C1 segment of cervical spinal cord (tissue), 14 donors: ENCODE measurements at regions not wholly inside any gene's neighbourhood (a gene's known extent, or its start where the extent isn't known, plus 50 kb on each side); places are given as distances from the start of the nearest gene placed in this dataset.

Source experiments
- DNase-seq, 14 donors: peaks; one replicate each; lab custom pipeline; 2025; lab: John Stamatoyannopoulos, UW

DNA sequence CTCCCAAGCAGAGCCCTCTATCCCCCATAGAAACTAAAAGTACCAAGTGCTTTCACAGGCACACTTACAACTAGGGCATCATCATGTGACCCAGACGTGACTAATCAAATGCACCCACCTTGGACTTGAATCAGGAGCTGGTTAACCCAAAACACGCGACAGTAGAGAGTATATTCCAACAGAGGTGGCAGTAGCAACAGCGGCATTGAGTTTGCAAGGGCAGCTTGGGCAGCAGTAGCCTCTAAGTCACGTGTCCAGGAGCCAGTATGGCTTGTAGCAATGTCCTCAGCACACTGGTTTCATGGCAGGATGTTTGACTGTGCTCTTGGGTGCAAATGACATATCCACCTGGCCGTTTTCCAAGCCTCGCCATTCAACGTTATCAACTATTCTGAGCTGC, 73.4 kb upstream of the DNAH5 start:
- DNase-seq: no peak

DNA sequence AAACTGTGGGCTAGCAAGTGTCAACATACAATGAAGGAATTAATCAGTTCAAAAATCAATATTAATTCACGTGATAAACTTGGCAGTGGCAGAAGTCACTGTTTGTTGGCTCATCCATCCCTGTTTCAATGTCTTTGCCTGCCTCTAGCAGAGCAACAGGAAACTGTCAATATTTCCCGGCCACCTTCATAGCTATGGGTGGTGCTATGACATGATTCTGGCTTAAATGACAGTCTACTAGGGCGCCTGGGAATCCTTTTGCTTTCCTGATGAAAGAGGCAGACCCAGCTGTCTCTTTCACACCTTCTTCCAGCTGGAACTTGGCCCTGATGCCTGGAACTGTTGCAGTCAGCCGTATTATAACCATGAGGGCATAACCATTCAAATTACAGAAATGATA, 72.1 kb upstream of the DNAH5 start:
- no peak for DNase-seq

DNA sequence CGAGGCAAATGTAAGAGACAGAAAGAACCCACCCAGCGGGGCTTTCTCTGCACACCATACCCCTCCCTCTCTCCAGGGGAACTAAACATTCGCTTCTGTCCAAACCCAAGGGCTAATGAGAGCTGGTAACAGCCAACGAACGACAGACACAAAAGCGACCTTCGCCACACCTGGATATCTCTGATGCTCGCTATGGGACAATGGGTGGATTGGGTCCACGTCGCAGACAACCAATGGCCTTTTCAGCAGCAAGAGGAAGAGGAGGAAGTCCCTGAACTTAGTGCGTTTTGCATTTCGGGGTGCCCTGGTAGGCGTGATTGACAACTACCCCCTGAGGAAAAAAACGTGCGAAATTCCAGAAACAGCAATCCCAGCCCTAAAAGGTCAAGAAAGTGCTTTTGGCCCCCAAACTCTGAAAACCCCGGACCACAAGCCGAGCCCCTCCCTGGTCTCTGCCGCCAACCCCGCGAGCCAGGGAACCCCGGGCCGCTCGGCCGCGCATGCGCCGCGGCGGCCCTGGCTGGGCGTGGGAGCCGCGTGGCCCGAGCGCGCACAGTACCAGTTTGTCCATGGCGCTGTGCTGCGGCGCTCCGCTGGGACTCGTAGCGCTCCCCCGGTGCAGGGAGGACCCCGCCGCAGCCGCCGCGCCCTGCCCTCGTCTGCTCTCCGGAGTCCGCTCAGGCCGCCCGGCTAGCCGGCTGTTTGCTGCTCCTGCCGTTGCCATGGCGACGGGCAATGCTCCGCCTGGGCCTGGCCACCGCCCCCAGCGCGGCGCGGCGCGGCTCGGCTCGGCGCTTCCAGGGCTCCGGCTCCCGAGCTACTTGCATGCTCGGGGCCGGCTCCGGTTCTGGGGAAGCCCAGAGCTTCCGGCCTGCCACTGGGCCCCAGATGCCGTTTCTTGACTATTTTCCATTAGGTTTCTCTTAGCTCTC, 66.9 kb upstream of the DNAH5 start:
- peak; percentile 7 to 87 (median 70) for DNase-seq

DNA sequence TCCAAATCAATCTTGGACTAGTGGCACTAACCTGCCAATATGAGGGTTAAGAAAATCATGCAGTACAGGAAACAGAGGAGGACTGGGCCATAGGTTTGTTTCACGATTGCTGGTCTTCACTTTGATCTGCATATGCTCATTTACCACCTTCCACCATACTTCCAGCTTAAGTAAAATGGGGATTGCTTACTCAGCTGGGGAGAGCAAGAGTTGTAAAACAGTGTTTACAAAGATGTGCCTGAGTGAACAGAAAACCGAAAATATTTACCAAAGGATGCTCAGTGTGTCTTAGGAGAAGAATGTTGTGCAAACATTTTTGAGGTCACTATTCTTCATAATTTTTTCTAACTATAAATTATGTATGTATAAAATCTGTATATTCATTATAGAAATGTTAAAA, 65.1 kb upstream of the DNAH5 start:
- DNase-seq: no peak

DNA sequence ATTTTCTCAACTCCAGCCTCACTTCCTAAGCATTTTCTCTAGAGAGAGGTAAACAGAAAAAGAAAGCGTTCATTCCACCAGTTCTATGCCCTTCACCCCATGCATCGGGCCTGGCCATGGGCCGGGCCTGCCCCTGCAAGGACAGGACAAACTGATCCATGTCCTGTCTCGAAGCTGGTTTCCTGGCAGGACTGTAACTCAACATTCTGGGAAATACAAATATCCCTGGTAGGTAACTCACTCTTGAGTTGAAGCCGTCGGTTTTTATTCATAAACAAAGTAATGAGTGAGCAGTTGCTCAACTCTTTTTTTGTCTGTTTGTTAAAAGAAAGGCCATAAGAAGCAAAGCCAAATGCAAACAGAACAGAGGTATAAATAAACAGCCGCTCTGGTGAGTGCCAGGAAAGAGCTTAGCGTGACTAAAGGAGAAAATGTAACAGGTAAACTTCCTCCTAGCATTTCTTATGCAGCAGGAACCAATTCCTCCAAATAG, 64.4 kb upstream of the DNAH5 start:
- DNase-seq: no peak

DNA sequence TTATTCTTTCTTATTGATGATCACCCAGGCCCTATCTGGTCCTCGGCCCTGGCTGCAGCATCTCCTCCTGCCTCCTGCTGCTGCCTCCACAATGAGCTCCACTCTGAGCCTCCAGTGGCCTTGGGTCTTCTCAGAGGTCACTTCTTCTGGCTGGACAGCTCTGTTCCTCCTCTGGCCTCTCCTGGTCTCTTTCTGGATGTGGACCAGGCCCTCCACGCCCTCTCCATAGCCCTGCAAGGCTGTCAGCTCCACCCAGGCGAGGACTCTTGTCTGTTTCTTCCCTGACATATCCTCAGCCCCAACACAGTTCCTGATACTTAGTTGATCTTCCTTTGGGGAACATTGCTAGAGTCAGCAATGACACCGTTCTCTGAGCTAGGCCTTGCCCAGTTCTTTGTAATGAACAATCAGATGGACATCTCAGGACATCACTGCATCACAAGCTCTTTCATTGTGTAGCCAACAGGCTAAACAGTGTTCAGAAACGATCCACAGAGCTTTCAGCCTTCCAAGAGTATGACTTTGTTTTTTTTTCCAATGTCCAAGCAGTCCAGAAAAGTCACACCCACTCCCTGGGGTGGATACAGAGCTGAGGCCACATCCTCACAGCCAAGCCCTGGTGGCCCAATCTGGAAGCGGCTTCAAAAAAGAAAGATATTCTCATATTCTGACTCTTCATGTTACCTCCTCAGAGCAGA, 62.5 kb upstream of the DNAH5 start:
- DNase-seq: no peak

DNA sequence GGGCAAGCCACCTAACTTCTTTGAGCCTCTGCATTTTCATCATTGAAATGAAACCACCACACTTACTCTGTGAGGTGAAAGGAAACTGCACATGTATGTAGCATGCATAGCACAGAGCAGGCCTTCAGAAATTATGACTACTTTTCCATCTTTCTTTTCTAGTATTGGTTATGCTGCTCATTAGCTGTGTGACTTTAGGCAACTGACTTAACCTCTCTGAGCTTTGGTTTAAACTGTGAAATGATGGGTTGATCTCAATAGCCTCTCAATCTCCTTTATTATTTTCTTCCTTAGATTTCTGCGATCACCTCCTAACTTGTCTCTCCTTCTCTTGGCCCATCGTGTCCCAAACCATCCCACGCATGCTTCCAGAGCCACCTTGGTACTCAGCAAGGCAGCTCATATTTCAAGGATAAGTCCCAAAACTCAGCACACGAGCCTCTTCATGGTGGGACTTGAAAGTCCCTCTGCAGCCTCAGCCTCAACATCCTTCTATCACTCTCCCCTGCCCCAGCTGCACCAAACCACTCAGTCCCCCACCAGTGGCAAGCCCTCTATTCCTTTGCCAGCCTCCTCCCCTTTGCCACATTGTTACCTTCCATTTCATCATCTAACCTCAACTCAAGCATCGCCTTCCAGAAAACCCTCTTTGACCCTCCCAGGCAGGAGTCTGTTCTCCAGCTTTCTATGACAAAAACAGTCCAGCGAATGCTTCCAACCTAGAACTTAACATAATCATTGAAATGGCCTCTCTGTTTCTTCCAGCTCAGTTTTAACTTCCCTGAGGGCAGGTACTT, 60.3 kb upstream of the DNAH5 start:
- no peak for DNase-seq

DNA sequence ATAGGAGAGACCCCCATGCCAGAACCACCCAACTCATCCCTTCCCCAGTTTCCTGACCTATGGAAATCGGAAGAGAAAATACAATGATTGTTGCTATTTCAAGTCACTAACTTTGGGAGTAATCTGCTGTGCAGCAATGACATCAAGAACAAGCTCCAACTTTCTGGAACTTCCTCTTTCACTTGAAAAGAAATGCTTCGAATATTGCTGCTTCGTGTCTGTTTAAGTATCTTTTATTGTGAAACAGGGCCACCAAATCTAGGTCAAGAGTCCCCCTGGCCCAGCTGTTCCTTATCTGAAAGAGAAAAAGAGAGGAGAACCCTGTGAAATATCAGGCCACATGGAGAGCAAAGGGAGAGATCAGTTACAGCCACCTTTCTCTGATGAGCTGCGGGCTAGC, 59.4 kb upstream of the DNAH5 start:
- no peak for DNase-seq

DNA sequence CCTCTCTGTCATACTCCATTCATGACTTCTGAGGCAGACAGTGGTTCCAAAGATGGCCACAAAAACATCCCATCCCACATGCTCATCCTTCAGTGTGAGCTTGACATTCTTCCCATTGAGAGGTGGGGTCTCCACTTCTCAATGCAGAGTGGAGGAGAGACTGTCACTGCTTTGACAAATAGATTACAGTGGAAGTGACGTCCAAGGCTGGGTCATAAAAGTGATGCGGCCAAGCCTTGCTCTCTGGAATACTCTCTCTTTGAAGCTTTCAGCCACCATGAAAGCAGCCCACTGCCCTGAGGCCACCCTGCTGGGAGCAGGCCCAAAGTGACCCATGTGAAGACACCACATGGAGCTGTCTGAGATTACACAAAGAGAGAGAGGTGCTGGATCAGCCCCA, 59.0 kb upstream of the DNAH5 start:
- no peak for DNase-seq

DNA sequence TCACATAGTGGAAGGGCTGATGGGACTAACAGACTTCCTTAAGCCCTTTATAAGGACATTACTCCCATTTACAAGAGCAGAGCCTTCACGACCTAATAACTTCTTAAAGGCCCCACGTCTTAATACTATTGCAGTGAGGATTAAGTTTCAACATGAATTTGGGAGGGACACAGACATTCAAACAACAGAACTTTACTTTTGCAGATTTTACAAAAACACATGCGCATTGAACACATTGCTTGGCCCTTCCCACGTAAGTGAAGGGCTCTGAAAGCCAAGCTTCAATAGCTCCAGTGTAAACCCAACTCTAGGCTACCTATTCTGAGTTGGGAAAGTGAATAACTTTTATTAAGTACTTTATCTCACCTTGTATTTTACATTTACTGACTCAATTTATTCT, 53.8 kb upstream of the DNAH5 start:
- no peak for DNase-seq

DNA sequence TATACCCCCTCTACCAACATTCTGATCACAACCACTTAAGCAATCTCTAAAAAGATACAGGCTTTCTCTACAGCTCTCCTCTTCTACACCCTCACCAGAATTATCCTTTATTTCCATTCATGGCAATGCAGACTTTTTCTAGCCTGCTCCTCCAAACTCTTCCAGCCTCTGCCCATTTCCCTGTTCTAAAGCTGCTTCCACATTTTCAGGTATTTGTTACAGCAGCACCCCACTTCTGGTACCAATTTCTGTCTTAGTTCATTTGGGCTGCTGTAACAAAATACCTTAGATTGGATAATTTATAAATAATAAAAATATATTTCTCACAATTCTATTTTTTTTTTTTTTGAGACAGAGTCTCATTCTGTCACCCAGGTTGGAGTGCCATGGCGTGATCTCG, 53.0 kb upstream of the DNAH5 start:
- no peak for DNase-seq

DNA sequence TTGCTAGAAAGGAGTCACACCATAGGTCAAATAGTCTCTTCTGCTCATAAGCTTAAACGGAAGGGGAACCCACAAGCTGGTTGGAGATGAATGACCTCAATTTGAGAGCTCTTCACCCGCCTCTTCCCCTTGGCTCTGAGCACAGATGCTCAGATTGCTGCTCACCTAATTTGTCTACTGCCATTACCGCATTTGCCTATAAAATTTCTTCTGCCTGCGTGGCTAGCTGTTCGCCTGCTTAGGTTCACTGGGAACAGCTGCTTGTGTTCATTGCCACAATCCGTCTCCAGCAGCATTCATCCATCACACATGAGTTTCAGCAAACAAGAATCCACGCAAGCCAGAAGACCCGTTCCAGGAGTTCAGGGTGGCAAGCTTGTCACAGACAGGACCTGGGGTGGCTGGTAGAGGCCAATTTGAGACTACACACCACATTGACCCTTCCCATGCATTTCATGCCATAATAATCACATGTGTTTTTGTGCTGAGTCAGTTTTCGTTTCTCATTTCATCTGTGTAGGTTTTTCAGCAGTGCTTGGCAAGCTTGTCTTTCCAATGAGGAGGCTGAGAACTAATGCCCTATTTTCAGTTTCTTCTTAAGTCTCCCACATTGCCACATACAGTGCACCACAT, 50.2 kb upstream of the DNAH5 start:
- DNase-seq: no peak
